ENCODE measurements at regions not wholly inside any gene's neighbourhood (a gene's known extent, or its start where the extent isn't known, plus 50 kb on each side); places are given as distances from the start of the nearest gene placed in this dataset.
"Not testable (repeated sequence)": the region's sequence is repeated elsewhere in the genome, so short reads cannot be mapped to it uniquely, and the experiment has no call there.

DNA sequence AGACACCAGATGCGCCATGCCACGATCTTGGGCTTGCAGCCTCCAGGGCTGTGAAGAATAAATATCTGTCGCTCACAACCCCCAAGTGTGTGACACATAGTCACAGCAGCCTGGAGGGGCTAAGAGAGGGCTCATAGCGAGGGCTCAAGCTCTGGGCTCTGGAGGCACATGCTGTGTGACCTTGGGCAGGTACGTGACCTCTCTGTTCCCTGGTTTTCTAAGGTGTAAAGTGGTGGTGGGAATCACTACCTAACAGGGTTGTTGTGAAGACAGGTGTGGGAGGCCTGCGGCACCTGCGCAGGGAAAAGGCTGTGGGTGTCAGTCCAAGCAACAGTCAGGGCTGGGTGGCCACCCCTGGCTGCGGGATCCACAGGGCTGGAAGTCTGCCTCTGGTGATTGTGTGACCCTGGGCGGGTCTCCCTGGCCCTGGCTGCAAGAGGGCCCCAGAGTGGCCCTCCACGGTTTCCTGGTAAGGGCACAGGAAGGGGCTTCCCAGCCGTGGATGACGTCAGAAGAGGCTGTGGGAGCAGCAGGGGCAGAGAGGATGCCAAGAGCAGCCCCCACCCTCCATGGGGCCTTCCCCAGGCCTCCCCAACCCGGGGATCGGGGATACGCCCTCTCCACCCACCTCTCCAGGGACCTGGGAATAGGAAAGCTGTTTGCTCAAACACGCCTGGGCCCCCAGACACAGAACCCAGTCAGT is 218.8 kb upstream of the SGCG start:
- no peaks in the 10 kb centered on the region for H3K9me3 ChIP-seq (ENCODE audit: control insufficient read depth in 1 of 2, low read length in 2 of 2)
- no peaks in the 10 kb centered on the region for H3K36me3 ChIP-seq (ENCODE audit: control insufficient read depth in 1 of 2, insufficient read depth in 2 of 2, low read length in 2 of 2)
- no peaks in the 10 kb centered on the region for H3K4me1 ChIP-seq (ENCODE audit: control insufficient read depth in 1 of 2, insufficient read depth in 2 of 2, low read length in 2 of 2)
- no peaks in the 10 kb centered on the region for H3K27me3 ChIP-seq (ENCODE audit: low read depth, low read length)
- H3K27ac ChIP-seq (ENCODE audit: low read length): no peak overlapping the region
- no peak overlapping the region for H3K4me3 ChIP-seq (ENCODE audit: low read depth in 1 of 2, low read length in 2 of 2)

DNA sequence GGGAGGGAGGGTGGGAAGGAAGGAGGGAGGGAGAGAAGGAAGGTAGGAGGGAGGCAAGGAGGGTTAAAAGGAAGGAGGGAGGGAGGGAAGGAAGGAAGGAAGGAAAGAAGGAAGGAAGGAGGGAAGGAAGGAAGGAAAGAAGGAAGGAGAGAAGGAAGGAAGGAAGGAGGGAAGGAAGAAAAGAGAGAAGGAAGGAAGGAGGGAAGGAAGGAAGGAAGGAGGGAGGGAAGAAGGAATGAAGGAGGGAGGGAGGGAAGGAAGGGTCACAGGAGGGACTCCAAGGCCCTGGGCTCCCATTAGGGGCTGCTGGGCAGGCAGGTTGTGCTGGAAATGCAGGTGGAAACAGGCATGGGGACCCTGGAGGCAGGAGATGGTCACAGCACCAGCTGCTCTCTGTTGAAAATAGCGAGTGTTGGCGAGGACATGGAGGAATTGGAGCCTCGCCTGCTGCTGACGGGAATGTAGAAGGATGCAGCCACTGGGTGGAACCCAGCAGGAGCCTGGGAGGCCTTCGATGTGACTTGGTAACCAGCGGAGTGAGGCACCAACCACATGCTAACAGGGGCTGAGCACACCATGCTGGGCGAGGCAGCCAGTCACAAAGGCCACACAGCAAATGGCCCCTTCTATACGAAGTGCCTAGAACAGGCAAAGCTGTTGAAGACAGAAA is 217.3 kb upstream of the SGCG start:
- H3K4me1 ChIP-seq (ENCODE audit: control insufficient read depth in 1 of 2, insufficient read depth in 2 of 2, low read length in 2 of 2); H3K27ac ChIP-seq (ENCODE audit: low read length); H3K27me3 ChIP-seq (ENCODE audit: low read depth, low read length); H3K9me3 ChIP-seq (ENCODE audit: control insufficient read depth in 1 of 2, low read length in 2 of 2); H3K36me3 ChIP-seq (ENCODE audit: control insufficient read depth in 1 of 2, insufficient read depth in 2 of 2, low read length in 2 of 2); H3K4me3 ChIP-seq (ENCODE audit: low read depth in 1 of 2, low read length in 2 of 2): not testable (repeated sequence)

DNA sequence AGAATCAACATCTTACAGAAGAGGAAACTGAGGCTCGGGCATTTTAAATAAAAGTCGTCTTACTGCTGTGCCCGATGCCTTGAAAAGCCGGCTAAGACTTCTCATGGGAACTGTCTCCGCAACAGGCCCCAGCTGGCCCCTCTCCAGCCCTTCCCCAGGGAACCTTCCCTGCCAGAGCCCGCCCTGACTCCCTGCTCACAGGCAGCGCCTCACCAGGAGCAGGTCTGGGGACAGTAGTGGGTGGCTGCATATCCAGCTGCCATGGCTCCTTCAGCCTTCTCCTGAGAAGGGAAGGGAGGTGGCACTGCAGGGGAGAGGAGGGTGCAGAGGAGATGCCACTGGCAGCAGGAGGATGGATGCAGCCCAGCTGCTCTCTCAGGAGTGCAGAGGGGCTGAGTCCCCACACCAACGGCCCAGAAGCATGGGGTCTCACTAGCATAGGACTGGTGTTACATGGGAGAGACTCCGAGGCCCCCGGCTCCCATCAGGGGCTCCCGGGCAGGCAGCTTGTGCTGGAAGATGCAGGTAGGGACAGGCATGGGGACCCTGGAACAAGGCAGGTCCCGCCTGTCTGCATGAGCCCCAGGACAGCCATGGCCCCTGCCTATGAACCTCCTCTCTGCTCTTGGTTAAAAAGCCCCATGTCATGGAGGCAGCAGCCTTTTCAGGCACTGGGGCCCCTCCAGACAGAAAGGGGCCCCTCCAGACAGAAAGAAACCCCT is 216.4 kb upstream of the SGCG start:
- no peaks in the 10 kb centered on the region for H3K9me3 ChIP-seq (ENCODE audit: control insufficient read depth in 1 of 2, low read length in 2 of 2)
- no peak overlapping the region for H3K4me3 ChIP-seq (ENCODE audit: low read depth in 1 of 2, low read length in 2 of 2)
- H3K27ac ChIP-seq (ENCODE audit: low read length): no peak overlapping the region
- no peaks in the 10 kb centered on the region for H3K27me3 ChIP-seq (ENCODE audit: low read depth, low read length)
- no peaks in the 10 kb centered on the region for H3K36me3 ChIP-seq (ENCODE audit: control insufficient read depth in 1 of 2, insufficient read depth in 2 of 2, low read length in 2 of 2)
- H3K4me1 ChIP-seq (ENCODE audit: control insufficient read depth in 1 of 2, insufficient read depth in 2 of 2, low read length in 2 of 2): no peaks in the 10 kb centered on the region

DNA sequence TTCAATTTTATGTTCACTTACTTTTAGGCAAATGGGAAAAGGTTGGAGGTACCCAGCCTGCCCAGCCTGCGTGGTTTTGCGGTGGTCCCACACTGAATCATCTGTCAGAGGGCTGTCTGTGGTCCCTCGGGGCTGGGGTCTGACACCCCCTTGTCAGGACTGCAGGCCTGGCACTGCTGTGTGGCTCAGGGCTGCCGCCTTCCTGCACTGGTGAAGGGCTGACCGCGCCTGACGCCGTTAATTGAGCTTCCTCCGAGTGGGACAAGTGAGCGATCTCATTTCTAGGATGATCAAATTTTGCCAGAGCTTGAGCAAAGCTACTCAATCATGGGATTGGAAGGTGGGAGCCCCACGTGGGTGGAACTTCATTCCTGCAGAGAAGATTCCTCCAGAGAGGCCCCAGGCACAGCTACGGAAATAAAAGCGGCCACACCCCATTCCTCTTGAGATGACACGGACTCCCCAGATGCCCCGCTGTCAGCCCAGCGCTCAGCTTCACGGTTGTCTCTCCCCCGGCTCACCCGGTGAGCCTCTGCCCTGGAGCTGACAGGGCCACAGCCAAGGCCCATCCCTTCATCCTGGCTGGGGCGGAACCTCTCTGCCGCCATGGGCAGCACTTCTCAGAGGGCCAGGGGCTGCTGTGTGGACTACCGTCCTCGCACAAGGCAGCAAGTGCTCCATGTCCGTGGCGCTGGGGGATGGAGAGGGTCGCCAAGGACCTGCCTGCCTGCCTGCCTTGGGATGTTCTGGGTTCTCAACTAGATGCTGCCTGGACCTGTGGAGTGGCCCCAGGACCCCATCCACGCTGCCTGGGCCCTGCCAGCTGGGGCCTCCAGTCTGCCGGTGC is 215.5 kb upstream of the SGCG start:
- not testable (repeated sequence) for H3K27me3 ChIP-seq (ENCODE audit: low read depth, low read length); H3K9me3 ChIP-seq (ENCODE audit: control insufficient read depth in 1 of 2, low read length in 2 of 2); H3K4me1 ChIP-seq (ENCODE audit: control insufficient read depth in 1 of 2, insufficient read depth in 2 of 2, low read length in 2 of 2); H3K27ac ChIP-seq (ENCODE audit: low read length); H3K4me3 ChIP-seq (ENCODE audit: low read depth in 1 of 2, low read length in 2 of 2); H3K36me3 ChIP-seq (ENCODE audit: control insufficient read depth in 1 of 2, insufficient read depth in 2 of 2, low read length in 2 of 2)

DNA sequence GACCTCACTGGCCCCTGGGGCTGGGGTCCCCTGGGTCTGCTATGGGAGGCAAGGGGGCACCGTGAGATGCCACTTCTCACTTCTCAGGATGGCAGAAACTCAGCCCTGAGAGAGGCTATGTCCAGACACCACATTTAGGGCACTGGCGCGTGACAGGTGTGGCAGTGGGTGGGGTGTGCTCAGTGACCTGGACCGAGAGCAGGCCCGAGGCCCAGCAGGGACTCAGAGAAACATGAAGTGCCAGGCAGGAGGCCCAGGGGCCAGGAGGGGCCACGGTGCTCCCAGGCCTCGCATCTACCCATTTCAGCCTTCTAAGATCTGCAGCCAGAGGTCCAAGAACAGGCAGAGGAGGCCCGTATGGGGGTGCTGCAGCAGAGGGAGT is 214.9 kb upstream of the SGCG start:
- H3K36me3 ChIP-seq (ENCODE audit: control insufficient read depth in 1 of 2, insufficient read depth in 2 of 2, low read length in 2 of 2); H3K4me1 ChIP-seq (ENCODE audit: control insufficient read depth in 1 of 2, insufficient read depth in 2 of 2, low read length in 2 of 2); H3K27ac ChIP-seq (ENCODE audit: low read length); H3K27me3 ChIP-seq (ENCODE audit: low read depth, low read length); H3K9me3 ChIP-seq (ENCODE audit: control insufficient read depth in 1 of 2, low read length in 2 of 2); H3K4me3 ChIP-seq (ENCODE audit: low read depth in 1 of 2, low read length in 2 of 2): not testable (repeated sequence)

DNA sequence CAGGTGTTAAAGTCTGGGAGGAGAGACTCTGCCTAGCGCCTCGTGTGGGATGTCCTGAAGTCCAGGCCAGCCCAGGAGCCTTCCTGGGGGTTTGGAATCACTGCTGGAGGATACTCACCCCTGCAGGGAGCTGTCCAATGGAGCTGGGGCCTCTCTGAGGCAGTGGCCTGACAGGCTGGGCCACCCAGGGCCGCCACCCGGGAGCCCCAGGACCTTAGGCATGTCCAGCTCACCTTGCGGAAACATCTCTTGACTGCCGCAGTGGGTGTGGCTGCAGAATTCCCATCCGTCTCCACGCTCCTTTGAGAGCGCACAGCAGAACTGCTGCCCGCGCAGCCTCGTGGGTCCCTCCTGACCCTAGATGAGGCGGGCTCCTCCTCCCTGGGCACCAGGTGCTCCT is 214.0 kb upstream of the SGCG start:
- H3K27ac ChIP-seq (ENCODE audit: low read length); H3K36me3 ChIP-seq (ENCODE audit: control insufficient read depth in 1 of 2, insufficient read depth in 2 of 2, low read length in 2 of 2); H3K4me3 ChIP-seq (ENCODE audit: low read depth in 1 of 2, low read length in 2 of 2); H3K4me1 ChIP-seq (ENCODE audit: control insufficient read depth in 1 of 2, insufficient read depth in 2 of 2, low read length in 2 of 2); H3K9me3 ChIP-seq (ENCODE audit: control insufficient read depth in 1 of 2, low read length in 2 of 2); H3K27me3 ChIP-seq (ENCODE audit: low read depth, low read length): not testable (repeated sequence)

DNA sequence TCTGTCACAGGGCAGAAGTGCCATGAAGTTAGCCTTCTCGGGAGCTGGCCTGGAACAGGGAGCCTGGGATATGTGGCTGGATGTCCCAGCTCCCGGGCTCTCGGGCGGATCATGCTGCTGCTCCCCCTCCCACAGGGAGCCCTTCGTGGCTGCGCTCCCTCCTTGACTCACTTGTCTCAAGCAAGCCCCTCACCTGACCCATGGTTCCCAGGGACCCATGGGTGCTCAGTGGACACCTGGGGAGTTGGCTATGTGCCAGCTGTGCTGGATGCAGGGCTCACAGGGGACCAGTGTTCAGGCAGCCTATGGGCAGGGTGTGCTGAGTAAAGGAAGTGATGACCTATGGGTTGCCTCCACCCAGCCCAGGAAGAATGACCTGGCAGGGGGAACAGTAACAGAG is 213.1 kb upstream of the SGCG start:
- H3K9me3 ChIP-seq (ENCODE audit: control insufficient read depth in 1 of 2, low read length in 2 of 2): no peaks in the 10 kb centered on the region
- no peak overlapping the region for H3K27ac ChIP-seq (ENCODE audit: low read length)
- H3K4me3 ChIP-seq (ENCODE audit: low read depth in 1 of 2, low read length in 2 of 2): no peak overlapping the region
- H3K27me3 ChIP-seq (ENCODE audit: low read depth, low read length): no peaks in the 10 kb centered on the region
- no peaks in the 10 kb centered on the region for H3K4me1 ChIP-seq (ENCODE audit: control insufficient read depth in 1 of 2, insufficient read depth in 2 of 2, low read length in 2 of 2)
- no peaks in the 10 kb centered on the region for H3K36me3 ChIP-seq (ENCODE audit: control insufficient read depth in 1 of 2, insufficient read depth in 2 of 2, low read length in 2 of 2)

DNA sequence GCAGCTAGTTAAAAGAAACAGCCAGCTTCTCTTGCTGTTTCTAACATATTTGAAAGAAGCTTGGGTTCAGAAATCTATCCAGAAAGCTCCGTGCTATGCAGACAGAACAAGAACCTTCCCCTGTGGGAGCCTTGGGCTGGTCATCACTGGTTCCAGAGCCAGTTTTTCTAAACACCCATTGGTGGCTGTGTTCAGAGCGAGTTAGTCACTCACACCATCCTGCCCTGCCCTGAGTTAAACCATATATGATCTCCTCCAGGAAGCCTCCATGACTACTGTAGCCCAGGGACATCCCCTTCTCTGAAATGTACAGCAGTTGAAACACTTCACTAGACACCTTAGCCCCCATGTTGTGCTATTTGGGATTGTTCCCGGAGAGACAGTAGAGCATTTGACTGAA is 200.8 kb upstream of the SGCG start:
- H3K27ac ChIP-seq (ENCODE audit: low read length): no peak overlapping the region
- no peaks in the 10 kb centered on the region for H3K4me1 ChIP-seq (ENCODE audit: control insufficient read depth in 1 of 2, insufficient read depth in 2 of 2, low read length in 2 of 2)
- no peak overlapping the region for H3K4me3 ChIP-seq (ENCODE audit: low read depth in 1 of 2, low read length in 2 of 2)

DNA sequence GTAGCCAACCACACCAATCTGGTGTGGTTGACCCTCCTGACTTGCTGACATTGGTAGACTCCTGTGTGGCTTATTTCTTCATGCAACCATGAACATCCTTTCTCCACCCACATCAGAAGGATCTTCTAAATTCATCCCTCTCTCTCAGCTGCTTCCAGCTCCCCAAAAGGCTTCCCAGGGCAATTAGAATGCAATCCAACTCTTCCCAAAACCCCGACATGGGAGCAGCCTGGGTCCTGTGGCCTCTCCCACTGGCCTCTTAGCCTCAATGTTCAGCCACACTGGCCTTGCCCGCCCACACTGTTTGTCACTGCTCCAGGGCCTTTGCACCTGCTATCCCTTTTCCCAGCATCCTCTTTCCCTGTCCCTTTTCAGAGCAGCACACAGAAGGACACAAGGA is 199.8 kb upstream of the SGCG start:
- no peak overlapping the region for H3K27ac ChIP-seq (ENCODE audit: low read length)
- no peaks in the 10 kb centered on the region for H3K4me1 ChIP-seq (ENCODE audit: control insufficient read depth in 1 of 2, insufficient read depth in 2 of 2, low read length in 2 of 2)
- no peaks in the 10 kb centered on the region for H3K27me3 ChIP-seq (ENCODE audit: low read depth, low read length)
- no peak overlapping the region for H3K4me3 ChIP-seq (ENCODE audit: low read depth in 1 of 2, low read length in 2 of 2)
- peaks cover 0 to 5% of the 10 kb centered on the region in 2 donors for H3K9me3 ChIP-seq (ENCODE audit: control insufficient read depth in 1 of 2, low read length in 2 of 2)
- no peaks in the 10 kb centered on the region for H3K36me3 ChIP-seq (ENCODE audit: control insufficient read depth in 1 of 2, insufficient read depth in 2 of 2, low read length in 2 of 2)

More for the DNA sequence above, 200.8 kb upstream of the SGCG start:
- Histone ChIP-seq H3K36me3 (ENCODE audit: control insufficient read depth in 1 of 2, insufficient read depth in 2 of 2, low read length in 2 of 2) (no peaks in the 10 kb centered on the region), H3K9me3 (ENCODE audit: control insufficient read depth in 1 of 2, low read length in 2 of 2) (peaks cover 0 to 5% of the 10 kb centered on the region in 2 donors), H3K27me3 (ENCODE audit: low read depth, low read length) (no peaks in the 10 kb centered on the region)

DNA sequence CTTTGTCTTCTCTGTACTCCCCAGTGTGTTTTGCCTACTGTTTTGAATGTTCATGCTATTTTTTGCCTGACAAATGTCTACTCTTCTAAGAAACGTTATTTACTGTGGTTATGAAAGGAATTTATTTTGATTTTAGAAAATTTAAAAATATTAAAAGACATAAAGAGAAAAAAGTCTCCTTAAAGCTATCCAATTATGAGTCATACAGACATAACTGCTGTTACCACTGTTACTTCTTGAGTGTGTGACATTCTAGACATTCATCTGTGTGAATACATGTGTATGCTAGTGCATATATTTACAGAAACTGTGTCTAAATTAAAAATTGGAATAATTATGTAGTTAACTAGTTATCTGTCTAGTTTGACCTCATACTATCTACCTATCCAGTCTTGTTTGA is 187.6 kb upstream of the SGCG start:
- H3K4me3 ChIP-seq (ENCODE audit: low read depth in 1 of 2, low read length in 2 of 2): no peak overlapping the region
- no peaks in the 10 kb centered on the region for H3K4me1 ChIP-seq (ENCODE audit: control insufficient read depth in 1 of 2, insufficient read depth in 2 of 2, low read length in 2 of 2)
- no peak overlapping the region for H3K27ac ChIP-seq (ENCODE audit: low read length)
- H3K9me3 ChIP-seq (ENCODE audit: control insufficient read depth in 1 of 2, low read length in 2 of 2): no peaks in the 10 kb centered on the region
- H3K36me3 ChIP-seq (ENCODE audit: control insufficient read depth in 1 of 2, insufficient read depth in 2 of 2, low read length in 2 of 2): no peaks in the 10 kb centered on the region
- no peaks in the 10 kb centered on the region for H3K27me3 ChIP-seq (ENCODE audit: low read depth, low read length)

DNA sequence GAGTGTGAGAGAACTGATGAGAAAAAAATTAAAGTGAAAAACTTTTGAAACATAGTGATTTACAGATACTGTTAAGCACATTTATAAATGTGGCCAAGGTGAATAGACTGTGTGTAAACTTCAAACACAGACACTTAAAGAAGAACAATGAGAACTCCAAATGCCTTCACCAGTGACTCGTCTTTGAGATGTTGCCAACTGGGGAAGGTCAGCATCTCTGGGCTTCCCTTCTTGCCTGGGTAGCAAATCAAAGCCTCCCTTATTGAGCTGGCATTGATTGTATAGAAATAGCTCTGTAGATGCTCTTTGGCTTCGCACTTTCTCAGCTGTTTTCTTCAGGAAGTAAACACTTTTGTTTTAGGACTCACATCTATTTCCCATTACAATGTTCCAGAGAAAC is 177.3 kb upstream of the SGCG start:
- no peaks in the 10 kb centered on the region for H3K27me3 ChIP-seq (ENCODE audit: low read depth, low read length)
- no peak overlapping the region for H3K27ac ChIP-seq (ENCODE audit: low read length)
- H3K36me3 ChIP-seq (ENCODE audit: control insufficient read depth in 1 of 2, insufficient read depth in 2 of 2, low read length in 2 of 2): no peaks in the 10 kb centered on the region
- H3K4me1 ChIP-seq (ENCODE audit: control insufficient read depth in 1 of 2, insufficient read depth in 2 of 2, low read length in 2 of 2): no peaks in the 10 kb centered on the region
- H3K9me3 ChIP-seq (ENCODE audit: control insufficient read depth in 1 of 2, low read length in 2 of 2): peaks cover 0 to 18% of the 10 kb centered on the region in 2 donors
- H3K4me3 ChIP-seq (ENCODE audit: low read depth in 1 of 2, low read length in 2 of 2): no peak overlapping the region
